Thyroid gland (tissue), 4 donors: ENCODE measurements at regions not wholly inside any gene's neighbourhood (a gene's known extent, or its start where the extent isn't known, plus 50 kb on each side); places are given as distances from the start of the nearest gene placed in this dataset.
"Not testable (repeated sequence)": the region's sequence is repeated elsewhere in the genome, so short reads cannot be mapped to it uniquely, and the experiment has no call there.

ENCODE experiments used
- DNase-seq, 2 donors: peaks; one replicate each; pipeline ENCODE4 v3.0.0-alpha.2; 2019
- H3K27ac ChIP-seq, 3 donors: fragments of 200-600 bp; sonication (generic); 1 replicate in 2 of 3; 2 replicates in 1 of 3; pipeline ENCODE4 v1.5.1; 2016 to 2019; ENCODE audit warnings: mild to moderate bottlenecking in 1 of 3, moderate library complexity in 1 of 3
- H3K27me3 ChIP-seq: fragments of 200-600 bp; sonication (generic); one replicate; pipeline ENCODE4 v1.5.1; 2019
- H3K36me3 ChIP-seq, 2 donors: fragments of 200-600 bp; sonication (generic); one replicate each; pipeline ENCODE4 v1.5.1; 2016 to 2019
- H3K4me1 ChIP-seq, 2 donors: fragments of 200-600 bp; sonication (generic); one replicate each; pipeline ENCODE4 v1.5.1; 2017 to 2019
- H3K4me3 ChIP-seq, 3 donors: fragments of 200-600 bp; sonication (generic); replicated peaks in 1 of 3; 1 replicate in 2 of 3; 2 replicates in 1 of 3; pipeline ENCODE4 v1.5.1; 2016; ENCODE audit warnings: mild to moderate bottlenecking in 1 of 3
- H3K9me3 ChIP-seq: fragments of 200-600 bp; sonication (generic); one replicate; pipeline ENCODE4 v1.5.1; 2017
- CTCF ChIP-seq, 6 experiments: fragments of 200-600 bp in 3 of 6; fragments of 450-650 bp in 3 of 6; sonication (generic) in 3 of 6; IDR thresholded peaks; one replicate each; pipeline ENCODE4 v1.5.1; 2016 to 2019; ENCODE audit warnings: antibody characterized with exemption in 6 of 6, mild to moderate bottlenecking in 2 of 6, inconsistent platforms in 1 of 6, moderate library complexity in 1 of 6
- POLR2A ChIP-seq, 2 donors: fragments of 450-650 bp; IDR thresholded peaks; one replicate each; pipeline ENCODE4 v1.6.1; 2017; ENCODE audit warnings: antibody characterized with exemption in 2 of 2, mild to moderate bottlenecking in 2 of 2, moderate library complexity in 1 of 2
- WGBS, 2 donors: methylation state at CpG; one replicate each; pipeline ENCODE4 v1.1.5; 2017; 5-methylcytosine and 5-hydroxymethylcytosine counted together
- intact Hi-C: fragments of 100-400 bp; cut with DNase I; formaldehyde crosslinking; loops from one replicate; pipeline ENCODE4 v1.15.1; 2023

- H3K27me3 ChIP-seq, result no peaks in the 10 kb centered on the region
- WGBS, 2 donors, result 57 to 60% methylated on average over 2 of the region's 2 CpGs
- no peak overlapping the region for H3K4me3 ChIP-seq
- intact Hi-C loops, result no loop called here
- TF ChIP-seq CTCF (IDR thresholded peaks at IDR 0.05) (no peak), POLR2A (IDR thresholded peaks at IDR 0.05) (no peak)
- H3K27ac ChIP-seq, result no peak overlapping the region
- no peaks in the 10 kb centered on the region for H3K36me3 ChIP-seq
- no peaks in the 10 kb centered on the region for H3K4me1 ChIP-seq
- H3K9me3 ChIP-seq, result no peaks in the 10 kb centered on the region
- DNase-seq, result no peak
These were observed 150.7 kb upstream of the MB21D2 start for GRCh38 chr3:193068365-193068764.

- 83 to 85% methylated on average over 3 of the region's 3 CpGs for WGBS, 2 donors
- H3K27me3 ChIP-seq, H3K4me1 ChIP-seq, H3K9me3 ChIP-seq, H3K27ac ChIP-seq, DNase-seq, intact Hi-C loops, H3K36me3 ChIP-seq, H3K4me3 ChIP-seq: not testable (repeated sequence)
These were observed 152.1 kb upstream of the MB21D2 start for GRCh38 chr3:193069732-193070131.

GRCh38 chr3:193078996-193079753, 161.5 kb upstream of the MB21D2 start:
- H3K27me3 ChIP-seq, result no peaks in the 10 kb centered on the region
- no peaks in the 10 kb centered on the region for H3K9me3 ChIP-seq
- H3K27ac ChIP-seq, result no peak overlapping the region
- intact Hi-C loops, result no loop called here
- no peak for DNase-seq
- H3K4me1 ChIP-seq, result no peaks in the 10 kb centered on the region
- 59% methylated on average over 4 of the region's 4 CpGs for WGBS, 2 donors
- no peaks in the 10 kb centered on the region for H3K36me3 ChIP-seq
- no peak overlapping the region for H3K4me3 ChIP-seq
- TF ChIP-seq CTCF (IDR thresholded peaks at IDR 0.05) (no peak), POLR2A (IDR thresholded peaks at IDR 0.05) (no peak)

- intact Hi-C loops, result no loop called here
- WGBS, 2 donors, result 82 to 83% methylated on average over 3 of the region's 3 CpGs
- Histone ChIP-seq H3K4me3 (no peak overlapping the region), H3K4me1 (no peaks in the 10 kb centered on the region), H3K36me3 (no peaks in the 10 kb centered on the region), H3K27me3 (no peaks in the 10 kb centered on the region), H3K27ac (no peak overlapping the region), H3K9me3 (no peaks in the 10 kb centered on the region)
- TF ChIP-seq POLR2A (IDR thresholded peaks at IDR 0.05) (no peak), CTCF (IDR thresholded peaks at IDR 0.05) (no peak)
- no peak for DNase-seq
These were observed 160.1 kb upstream of the PLAAT1 start for GRCh38 chr3:193080821-193081365.

GRCh38 chr3:193085655-193086054, 155.4 kb upstream of the PLAAT1 start:
- WGBS, 2 donors, result 83 to 89% methylated on average over 2 of the region's 2 CpGs
- Histone ChIP-seq H3K4me1 (no peaks in the 10 kb centered on the region), H3K27ac (no peak overlapping the region), H3K9me3 (no peaks in the 10 kb centered on the region), H3K36me3 (no peaks in the 10 kb centered on the region), H3K27me3 (no peaks in the 10 kb centered on the region), H3K4me3 (no peak overlapping the region)
- no peak for TF ChIP-seq CTCF (IDR thresholded peaks at IDR 0.05)
- TF ChIP-seq POLR2A (IDR thresholded peaks at IDR 0.05), result no peak
- no peak for DNase-seq
- intact Hi-C loops, result no loop called here
